Retinal pigment epithelial cell (primary cell): ENCODE measurements at regions not wholly inside any gene's neighbourhood (a gene's known extent, or its start where the extent isn't known, plus 50 kb on each side); places are given as distances from the start of the nearest gene placed in this dataset.
A peak's percentile ranks its signal among the peaks of the same experiment; 100 is the strongest.

Experiments
- DNase-seq: peaks from one replicate; pipeline ENCODE4 v3.0.0-alpha.2; 2010; ENCODE audit warnings: low read depth
- H3K4me3 ChIP-seq: 2 replicates; pipeline ENCODE4 v1.5.1; 2011; ENCODE audit warnings: mild to moderate bottlenecking, low read length, control low read depth, moderate library complexity
- TF ChIP-seq, protein P1 (sequence below): conservative IDR thresholded peaks from 2 replicates; pipeline ENCODE4 v1.5.1; 2011; ENCODE audit warnings: low read depth, low read length, control low read depth, inconsistent platforms

- DNase-seq: no peak
- TF ChIP-seq, protein P1, sequence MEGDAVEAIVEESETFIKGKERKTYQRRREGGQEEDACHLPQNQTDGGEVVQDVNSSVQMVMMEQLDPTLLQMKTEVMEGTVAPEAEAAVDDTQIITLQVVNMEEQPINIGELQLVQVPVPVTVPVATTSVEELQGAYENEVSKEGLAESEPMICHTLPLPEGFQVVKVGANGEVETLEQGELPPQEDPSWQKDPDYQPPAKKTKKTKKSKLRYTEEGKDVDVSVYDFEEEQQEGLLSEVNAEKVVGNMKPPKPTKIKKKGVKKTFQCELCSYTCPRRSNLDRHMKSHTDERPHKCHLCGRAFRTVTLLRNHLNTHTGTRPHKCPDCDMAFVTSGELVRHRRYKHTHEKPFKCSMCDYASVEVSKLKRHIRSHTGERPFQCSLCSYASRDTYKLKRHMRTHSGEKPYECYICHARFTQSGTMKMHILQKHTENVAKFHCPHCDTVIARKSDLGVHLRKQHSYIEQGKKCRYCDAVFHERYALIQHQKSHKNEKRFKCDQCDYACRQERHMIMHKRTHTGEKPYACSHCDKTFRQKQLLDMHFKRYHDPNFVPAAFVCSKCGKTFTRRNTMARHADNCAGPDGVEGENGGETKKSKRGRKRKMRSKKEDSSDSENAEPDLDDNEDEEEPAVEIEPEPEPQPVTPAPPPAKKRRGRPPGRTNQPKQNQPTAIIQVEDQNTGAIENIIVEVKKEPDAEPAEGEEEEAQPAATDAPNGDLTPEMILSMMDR: no peak
- H3K4me3 ChIP-seq: no peak overlapping the region
Measured at GRCh38 chr7:84425702-84426259, 231.2 kb upstream of the SEMA3A start.

DNA sequence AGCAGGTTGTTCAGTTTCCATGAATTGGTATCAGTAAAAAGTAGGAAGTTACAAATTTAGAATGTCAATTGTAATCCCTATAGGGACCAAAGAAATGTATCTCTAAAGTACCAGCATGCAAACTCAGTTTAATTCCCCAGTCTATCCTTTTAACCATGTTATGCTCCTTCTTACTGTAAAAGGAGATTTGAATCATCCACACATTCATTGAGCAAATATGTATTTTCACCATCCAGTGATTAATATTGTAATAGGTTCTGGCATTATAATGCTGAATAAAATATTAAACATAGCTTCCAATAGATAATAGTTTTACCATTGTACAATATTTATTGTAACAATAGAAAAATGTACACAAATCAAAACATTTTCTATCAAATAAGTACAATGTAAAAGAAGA is 228.2 kb upstream of the SEMA3A start:
- DNase-seq: no peak
- TF ChIP-seq, protein P1: no peak

GRCh38 chr7:84412161-84412969 is 217.8 kb upstream of the SEMA3A start:
- DNase-seq: peak; percentile 87
- TF ChIP-seq, protein P1: no peak
- no peak overlapping the region for H3K4me3 ChIP-seq

More for the DNA sequence above, 228.2 kb upstream of the SEMA3A start:
- H3K4me3 ChIP-seq: no peak overlapping the region

DNA sequence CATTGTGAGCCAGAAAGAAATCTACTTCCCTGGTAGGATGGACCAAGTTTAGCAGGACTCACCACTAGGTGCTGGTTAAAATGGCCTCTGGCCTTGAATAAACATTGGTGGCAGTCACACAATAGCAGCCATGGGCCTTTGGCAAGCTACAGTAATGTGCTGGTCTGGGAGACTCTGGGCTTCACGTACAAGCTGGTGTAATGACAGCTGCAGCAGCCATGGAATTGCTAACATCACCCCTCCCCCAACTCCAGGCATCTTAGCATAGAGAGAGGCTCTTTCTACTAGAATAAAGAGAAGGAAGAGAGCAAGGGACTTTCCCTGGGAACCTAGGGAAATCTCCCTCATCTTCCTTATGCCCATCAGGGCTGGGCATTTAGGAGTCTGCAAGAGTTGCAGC is 205.1 kb upstream of the SEMA3A start:
- no peak overlapping the region for H3K4me3 ChIP-seq
- TF ChIP-seq, protein P1: no peak
- no peak for DNase-seq

- DNase-seq: peak; percentile 14
- H3K4me3 ChIP-seq: no peak overlapping the region
- TF ChIP-seq, protein P1: no peak
Measured at GRCh38 chr7:84394219-84394618, 199.6 kb upstream of the SEMA3A start.

DNA sequence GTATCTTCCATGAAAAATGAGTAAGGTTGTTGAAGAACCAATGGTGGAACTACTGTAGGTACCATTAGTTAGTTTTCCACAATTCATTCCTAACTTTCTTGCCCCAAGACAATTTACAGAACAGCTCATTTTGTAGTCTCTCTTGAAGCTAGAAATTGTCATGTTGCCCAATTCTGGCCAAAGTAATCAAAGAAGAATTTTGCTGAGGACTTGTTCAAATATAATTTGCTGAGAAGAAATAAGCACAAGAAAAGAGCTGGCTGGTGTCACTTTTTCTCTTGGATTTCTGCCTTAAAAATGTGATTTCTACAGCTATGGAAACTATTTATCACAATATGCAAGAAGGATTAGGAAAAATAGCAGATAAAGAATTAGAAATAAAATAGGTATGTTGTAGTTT is 199.2 kb upstream of the SEMA3A start:
- H3K4me3 ChIP-seq: no peak overlapping the region
- DNase-seq: peak; percentile 9
- TF ChIP-seq, protein P1: no peak

GRCh38 chr7:84390845-84391244 is 196.3 kb upstream of the SEMA3A start:
- DNase-seq: no peak
- no peak overlapping the region for H3K4me3 ChIP-seq
- TF ChIP-seq, protein P1: no peak
